ENCODE measurements at regions not wholly inside any gene's neighbourhood (a gene's known extent, or its start where the extent isn't known, plus 50 kb on each side); places are given as distances from the start of the nearest gene placed in this dataset.

GRCh38 chr18:22505141-22505591 lies 87.5 kb upstream of the CTAGE1 start:
- 55 to 69% methylated on average over 1 of the region's 1 CpG for WGBS, 2 donors
- FAIRE-seq (no peak), ATAC-seq (no peak), DNase-seq (no peak)
- no peaks in the 10 kb centered on the region for H3K36me3 ChIP-seq
- no peak for TF ChIP-seq CTCF (IDR thresholded peaks at IDR 0.05)
- H3K4me3 ChIP-seq = no peak overlapping the region
- no peaks in the 10 kb centered on the region for H3K4me1 ChIP-seq
- intact Hi-C loops (cut with DNase I) = loop anchor here in 1 of 3 donors (10.0 kb wide), 1 partner anchor 50 kb away; no protein-coding TSS in a partner anchor
- H3K27ac ChIP-seq = no peak overlapping the region
- no peaks in the 10 kb centered on the region for H3K9me3 ChIP-seq
- H3K27me3 ChIP-seq = no peaks in the 10 kb centered on the region

GRCh38 chr18:22507055-22507454 lies 89.3 kb upstream of the CTAGE1 start:
- ATAC-seq (no peak), DNase-seq (no peak), FAIRE-seq (no peak)
- no peak for TF ChIP-seq CTCF (IDR thresholded peaks at IDR 0.05)
- Histone ChIP-seq H3K27ac (no peak overlapping the region), H3K9me3 (no peaks in the 10 kb centered on the region), H3K4me3 (no peak overlapping the region), H3K27me3 (no peaks in the 10 kb centered on the region), H3K36me3 (no peaks in the 10 kb centered on the region), H3K4me1 (peaks cover 0 to 8% (median 0%) of the 10 kb centered on the region in 3 donors)
- WGBS, 2 donors = 75 to 79% methylated on average over 2 of the region's 2 CpGs
- intact Hi-C loops (cut with DNase I) = loop anchor here in 1 of 3 donors (10.0 kb wide), 1 partner anchor 48 kb away; no protein-coding TSS in a partner anchor

- H3K4me1 ChIP-seq = peaks cover 0 to 8% (median 0%) of the 10 kb centered on the region in 3 donors
- TF ChIP-seq CTCF (IDR thresholded peaks at IDR 0.05) = no peak
- H3K27me3 ChIP-seq = no peaks in the 10 kb centered on the region
- ATAC-seq = no peak
- no peak overlapping the region for H3K27ac ChIP-seq
- no peak for DNase-seq
- no peaks in the 10 kb centered on the region for H3K9me3 ChIP-seq
- 0% methylated on average over 1 of the region's 1 CpG for WGBS, 2 donors
- intact Hi-C loops (cut with DNase I) = loop anchor here in 1 of 3 donors (10.0 kb wide), 1 partner anchor 45 kb away; no protein-coding TSS in a partner anchor
- H3K36me3 ChIP-seq = no peaks in the 10 kb centered on the region
- H3K4me3 ChIP-seq = no peak overlapping the region
- FAIRE-seq = no peak
Measured at GRCh38 chr18:22509423-22509822, 91.7 kb upstream of the CTAGE1 start.

- Histone ChIP-seq H3K27me3 (no peaks in the 10 kb centered on the region), H3K4me3 (no peak overlapping the region), H3K9me3 (no peaks in the 10 kb centered on the region), H3K36me3 (no peaks in the 10 kb centered on the region), H3K27ac (no peak overlapping the region), H3K4me1 (peaks cover 0 to 8% (median 0%) of the 10 kb centered on the region in 3 donors)
- WGBS, 2 donors = 20 to 22% methylated on average over 1 of the region's 1 CpG
- ATAC-seq (peak in 3 of 4 donors; percentile 34 to 89 (median 68)), DNase-seq (no peak), FAIRE-seq (no peak)
- TF ChIP-seq CTCF (IDR thresholded peaks at IDR 0.05) = no peak
- intact Hi-C loops (cut with DNase I) = no loop called here
Measured at GRCh38 chr18:22510697-22511096, 93.0 kb upstream of the CTAGE1 start.

GRCh38 chr18:22513721-22514481 lies 96.2 kb upstream of the CTAGE1 start:
- TF ChIP-seq CTCF (IDR thresholded peaks at IDR 0.05) = no peak
- DNase-seq (no peak), FAIRE-seq (no peak), ATAC-seq (no peak)
- intact Hi-C loops (cut with DNase I) = no loop called here
- H3K9me3 ChIP-seq = no peaks in the 10 kb centered on the region
- H3K27me3 ChIP-seq = no peaks in the 10 kb centered on the region
- WGBS, 2 donors = 93 to 95% methylated on average over 4 of the region's 4 CpGs
- no peak overlapping the region for H3K27ac ChIP-seq
- H3K36me3 ChIP-seq = no peaks in the 10 kb centered on the region
- no peak overlapping the region for H3K4me3 ChIP-seq
- peaks cover 0 to 8% (median 0%) of the 10 kb centered on the region in 3 donors for H3K4me1 ChIP-seq
